ENCODE measurements at regions not wholly inside any gene's neighbourhood (a gene's known extent, or its start where the extent isn't known, plus 50 kb on each side); places are given as distances from the start of the nearest gene placed in this dataset.
A peak's percentile ranks its signal among the peaks of the same experiment; 100 is the strongest.

GRCh38 chr14:105836160-105836559, 309.8 kb downstream of the TMEM121 start:
- no peak for DNase-seq

- no peak for DNase-seq
Observed at GRCh38 chr14:105836730-105837129, 310.3 kb downstream of the TMEM121 start.

- DNase-seq: no peak
Observed at GRCh38 chr14:105837349-105838063, 311.1 kb downstream of the TMEM121 start.

GRCh38 chr14:105838107-105838506, 311.7 kb downstream of the TMEM121 start:
- no peak for DNase-seq

GRCh38 chr14:105838591-105839424, 312.4 kb downstream of the TMEM121 start:
- no peak for DNase-seq

- DNase-seq: no peak
Observed at GRCh38 chr14:105839425-105840265, 313.3 kb downstream of the TMEM121 start.

- DNase-seq: peak; percentile 5
Observed at GRCh38 chr14:105840266-105841021, 314.1 kb downstream of the TMEM121 start.

GRCh38 chr14:105841022-105842009, 314.9 kb downstream of the TMEM121 start:
- peak; percentile 8 for DNase-seq

GRCh38 chr14:105842105-105842504, 315.7 kb downstream of the TMEM121 start:
- DNase-seq: no peak

- no peak for DNase-seq
Observed at GRCh38 chr14:105843444-105844046, 317.2 kb downstream of the TMEM121 start.

GRCh38 chr14:105844047-105844630, 317.8 kb downstream of the TMEM121 start:
- no peak for DNase-seq

- peak; percentile 6 for DNase-seq
Observed at GRCh38 chr14:105844810-105845724, 318.7 kb downstream of the TMEM121 start.

- DNase-seq: peak; percentile 6
Observed at GRCh38 chr14:105845725-105846309, 319.4 kb downstream of the TMEM121 start.

- DNase-seq: no peak
Observed at GRCh38 chr14:105846312-105846711, 319.9 kb downstream of the TMEM121 start.

GRCh38 chr14:105847400-105847799, 321.0 kb downstream of the TMEM121 start:
- no peak for DNase-seq

- DNase-seq: no peak
Observed at GRCh38 chr14:105848570-105848969, 322.2 kb downstream of the TMEM121 start.

GRCh38 chr14:105849933-105850626, 323.7 kb downstream of the TMEM121 start:
- DNase-seq: peak; percentile 9

Data from right hindlimb (tissue), 1 donor.